DMS79 (cell line): ENCODE measurements at regions not wholly inside any gene's neighbourhood (a gene's known extent, or its start where the extent isn't known, plus 50 kb on each side); places are given as distances from the start of the nearest gene placed in this dataset.

Source experiments
- DNase-seq: peaks from one replicate; lab custom pipeline; 2025; lab: John Stamatoyannopoulos, UW

GRCh38 chr22:48278620-48279460, 1516.4 kb downstream of the TBC1D22A start:
- no peak for DNase-seq

GRCh38 chr22:48277868-48278581, 1515.6 kb downstream of the TBC1D22A start:
- no peak for DNase-seq

- DNase-seq, result no peak
These were observed 1514.8 kb downstream of the TBC1D22A start for GRCh38 chr22:48276994-48277867.

GRCh38 chr22:48275412-48275811, 1513.0 kb downstream of the TBC1D22A start:
- DNase-seq, result no peak

GRCh38 chr22:48270731-48271130, 1508.3 kb downstream of the TBC1D22A start:
- DNase-seq, result no peak

GRCh38 chr22:48268771-48269552, 1506.5 kb downstream of the TBC1D22A start:
- DNase-seq, result no peak

GRCh38 chr22:48268293-48268692, 1505.8 kb downstream of the TBC1D22A start:
- no peak for DNase-seq

- DNase-seq, result no peak
These were observed 1505.2 kb downstream of the TBC1D22A start for GRCh38 chr22:48267681-48268080.

GRCh38 chr22:48265000-48265625, 1502.7 kb downstream of the TBC1D22A start:
- DNase-seq, result no peak

GRCh38 chr22:48264586-48264985, 1502.1 kb downstream of the TBC1D22A start:
- no peak for DNase-seq

GRCh38 chr22:48263791-48264351, 1501.4 kb downstream of the TBC1D22A start:
- DNase-seq, result no peak

- no peak for DNase-seq
These were observed 1500.9 kb downstream of the TBC1D22A start for GRCh38 chr22:48263431-48263765.

GRCh38 chr22:48262596-48263430, 1500.4 kb downstream of the TBC1D22A start:
- DNase-seq, result no peak

- DNase-seq, result no peak
These were observed 1499.3 kb downstream of the TBC1D22A start for GRCh38 chr22:48261706-48262105.

- no peak for DNase-seq
These were observed 1498.7 kb downstream of the TBC1D22A start for GRCh38 chr22:48261048-48261621.

- DNase-seq, result no peak
These were observed 1497.7 kb downstream of the TBC1D22A start for GRCh38 chr22:48259991-48260670.

- no peak for DNase-seq
These were observed 1496.4 kb downstream of the TBC1D22A start for GRCh38 chr22:48258811-48259210.

GRCh38 chr22:48258064-48258701, 1495.7 kb downstream of the TBC1D22A start:
- DNase-seq, result no peak

GRCh38 chr22:48257685-48258055, 1495.2 kb downstream of the TBC1D22A start:
- no peak for DNase-seq
